Esophagus squamous epithelium (tissue), 4 donors: ENCODE measurements at regions not wholly inside any gene's neighbourhood (a gene's known extent, or its start where the extent isn't known, plus 50 kb on each side); places are given as distances from the start of the nearest gene placed in this dataset.
"Not testable (repeated sequence)": the region's sequence is repeated elsewhere in the genome, so short reads cannot be mapped to it uniquely, and the experiment has no call there.

Experiments
- CTCF ChIP-seq, 6 experiments: fragments of 450-650 bp in 4 of 6; fragments of 200-600 bp in 2 of 6; sonication (generic) in 2 of 6; IDR thresholded peaks; one replicate each; pipeline ENCODE4 v1.5.1; 2016 to 2019; ENCODE audit warnings: antibody characterized with exemption in 6 of 6, mild to moderate bottlenecking in 4 of 6, moderate library complexity in 4 of 6
- POLR2A ChIP-seq, 4 donors: fragments of 450-650 bp; IDR thresholded peaks; one replicate each; pipeline ENCODE4 v1.6.1; 2017; ENCODE audit warnings: antibody characterized with exemption in 4 of 4, mild to moderate bottlenecking in 4 of 4, moderate library complexity in 3 of 4

DNA sequence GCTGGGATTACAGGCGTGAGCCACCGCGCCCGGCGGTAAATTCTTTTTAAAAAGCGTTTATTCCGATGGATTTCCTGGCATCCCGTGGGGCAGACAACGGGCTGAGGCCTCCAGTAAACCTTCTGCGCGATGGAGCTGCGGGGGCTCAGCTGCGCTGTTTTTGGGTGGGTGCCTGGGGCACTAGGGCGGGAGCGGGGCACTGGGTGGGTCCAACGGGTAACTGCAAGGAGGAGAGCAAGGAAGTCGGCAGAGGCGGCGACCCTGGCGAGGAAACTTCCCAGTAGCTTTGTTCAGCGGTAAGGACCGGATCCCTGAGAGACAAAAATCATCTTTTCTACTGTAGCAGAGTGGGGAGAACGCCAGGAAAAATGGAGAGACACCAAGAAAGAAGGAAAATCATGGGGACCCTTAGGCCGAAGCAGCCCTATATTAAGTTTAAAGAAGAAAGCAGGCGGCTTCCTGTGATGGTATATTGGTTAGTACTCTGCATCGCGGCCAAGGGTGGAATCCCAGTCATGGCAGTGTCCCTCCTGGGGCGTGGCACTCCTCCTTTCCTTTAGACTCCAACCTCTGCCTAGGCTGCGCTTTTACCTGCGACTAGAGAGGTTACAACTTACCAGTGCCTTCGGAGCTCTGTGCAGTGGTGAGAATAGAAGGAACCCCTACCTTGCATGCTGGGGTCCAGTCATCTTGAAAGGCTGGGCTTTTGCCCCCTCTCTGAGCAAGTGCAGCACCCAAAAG, 63.0 kb upstream of the NBPF20 start:
- TF ChIP-seq CTCF, POLR2A (IDR thresholded peaks at IDR 0.05): not testable (repeated sequence)
